ENCODE measurements at regions not wholly inside any gene's neighbourhood (a gene's known extent, or its start where the extent isn't known, plus 50 kb on each side); places are given as distances from the start of the nearest gene placed in this dataset.

DNA sequence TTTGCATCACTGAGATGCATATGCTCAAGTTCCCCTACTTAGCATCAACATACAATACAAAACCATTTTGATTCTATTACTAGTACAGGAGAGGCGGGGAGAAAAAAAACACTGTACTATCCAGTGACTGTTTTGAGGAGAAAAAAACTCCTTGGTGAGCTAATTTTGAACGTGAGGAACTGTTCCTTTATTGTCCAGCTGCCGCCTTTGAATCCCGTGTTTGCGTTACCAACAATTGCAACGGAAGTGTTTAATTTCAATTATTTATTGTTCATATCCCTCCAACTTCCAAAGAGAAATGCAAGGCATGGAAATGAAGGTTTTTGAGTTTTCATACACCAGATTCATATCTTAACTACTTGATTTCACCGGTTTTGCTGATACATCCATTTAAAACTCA is 66.4 kb upstream of the ARHGAP21 start:
- H3K4me1 ChIP-seq (ENCODE audit: control insufficient read depth in 1 of 2, insufficient read depth in 2 of 2, low read length in 2 of 2), result no peaks in the 10 kb centered on the region
- no peak overlapping the region for H3K27ac ChIP-seq (ENCODE audit: low read depth, low read length)
- no peaks in the 10 kb centered on the region for H3K79me2 ChIP-seq (ENCODE audit: control insufficient read depth, insufficient read depth, low read length, poor library complexity)
- H3K23ac ChIP-seq (ENCODE audit: low read length), result no peak overlapping the region
- no peak overlapping the region for H2BK120ac ChIP-seq (ENCODE audit: insufficient read depth, low read length, poor library complexity)
- H2BK12ac ChIP-seq (ENCODE audit: low read length), result no peak overlapping the region
- no peak overlapping the region for H4K12ac ChIP-seq (ENCODE audit: low read depth, low read length)
- no peak overlapping the region for H4K91ac ChIP-seq (ENCODE audit: low read depth, low read length)
- H2BK5ac ChIP-seq (ENCODE audit: low read depth, low read length, poor library complexity), result no peak overlapping the region
- no peaks in the 10 kb centered on the region for H3K36me3 ChIP-seq (ENCODE audit: control insufficient read depth in 1 of 2, insufficient read depth in 2 of 2, low read length in 2 of 2)
- H2AFZ ChIP-seq (ENCODE audit: insufficient read depth, low read length, poor library complexity), result no peak overlapping the region
- H2AK5ac ChIP-seq (ENCODE audit: low read length), result no peak overlapping the region
- H3K4me3 ChIP-seq (ENCODE audit: low read depth, low read length), result no peak overlapping the region
- no CpG with 5 or more reads among the region's 7 CpGs for WGBS (ENCODE audit: extremely low coverage, insufficient coverage, insufficient read length)
- no peak overlapping the region for H3K14ac ChIP-seq (ENCODE audit: low read length)
- H3K79me1 ChIP-seq (ENCODE audit: low read length), result no peaks in the 10 kb centered on the region
- no peaks in the 10 kb centered on the region for H3K9me3 ChIP-seq (ENCODE audit: insufficient read depth, low read depth, low read length)
- no peaks in the 10 kb centered on the region for H3K27me3 ChIP-seq (ENCODE audit: insufficient read depth, low read length)
- no peak overlapping the region for H4K8ac ChIP-seq (ENCODE audit: low read depth, low read length)
- no peak for DNase-seq
- no peak overlapping the region for H3K18ac ChIP-seq (ENCODE audit: low read length)
- H3K4me2 ChIP-seq (ENCODE audit: low read length), result no peak overlapping the region
- H3K9ac ChIP-seq (ENCODE audit: low read length), result no peak overlapping the region
- no peak overlapping the region for H3K4ac ChIP-seq (ENCODE audit: low read depth, low read length)

DNA sequence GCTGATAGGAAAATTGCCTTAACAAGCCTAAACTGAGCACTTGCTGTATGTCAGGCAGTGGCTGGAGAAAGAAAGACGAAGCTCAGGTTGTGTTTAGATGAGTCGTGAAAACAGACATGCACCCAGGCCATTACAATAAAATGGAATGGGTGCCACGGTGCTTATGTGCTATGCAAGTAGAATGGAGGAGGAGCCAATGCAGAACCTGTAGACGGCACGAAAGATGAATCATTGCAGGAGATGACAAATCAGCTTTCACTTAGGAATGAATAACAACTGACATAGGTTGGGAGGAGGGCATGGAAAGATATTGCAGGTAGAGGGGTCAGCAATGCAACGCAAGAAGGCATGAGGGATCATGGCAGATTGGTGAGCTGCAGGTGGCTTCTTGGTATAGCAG is 61.2 kb upstream of the ARHGAP21 start:
- no peak overlapping the region for H2BK12ac ChIP-seq (ENCODE audit: low read length)
- DNase-seq, result peak; percentile 15 to 44
- no peak overlapping the region for H3K4me3 ChIP-seq (ENCODE audit: low read depth, low read length)
- H3K14ac ChIP-seq (ENCODE audit: low read length), result no peak overlapping the region
- no peaks in the 10 kb centered on the region for H3K36me3 ChIP-seq (ENCODE audit: control insufficient read depth in 1 of 2, insufficient read depth in 2 of 2, low read length in 2 of 2)
- no CpG with 5 or more reads among the region's 6 CpGs for WGBS (ENCODE audit: extremely low coverage, insufficient coverage, insufficient read length)
- H2BK5ac ChIP-seq (ENCODE audit: low read depth, low read length, poor library complexity), result no peak overlapping the region
- no peak overlapping the region for H3K4me2 ChIP-seq (ENCODE audit: low read length)
- H3K18ac ChIP-seq (ENCODE audit: low read length), result no peak overlapping the region
- H2AFZ ChIP-seq (ENCODE audit: insufficient read depth, low read length, poor library complexity), result no peak overlapping the region
- H3K4ac ChIP-seq (ENCODE audit: low read depth, low read length), result no peak overlapping the region
- no peaks in the 10 kb centered on the region for H3K79me1 ChIP-seq (ENCODE audit: low read length)
- H3K4me1 ChIP-seq (ENCODE audit: control insufficient read depth in 1 of 2, insufficient read depth in 2 of 2, low read length in 2 of 2), result no peaks in the 10 kb centered on the region
- no peak overlapping the region for H3K27ac ChIP-seq (ENCODE audit: low read depth, low read length)
- no peaks in the 10 kb centered on the region for H3K27me3 ChIP-seq (ENCODE audit: insufficient read depth, low read length)
- no peak overlapping the region for H4K91ac ChIP-seq (ENCODE audit: low read depth, low read length)
- H3K9me3 ChIP-seq (ENCODE audit: insufficient read depth, low read depth, low read length), result no peaks in the 10 kb centered on the region
- H3K9ac ChIP-seq (ENCODE audit: low read length), result no peak overlapping the region
- no peaks in the 10 kb centered on the region for H3K79me2 ChIP-seq (ENCODE audit: control insufficient read depth, insufficient read depth, low read length, poor library complexity)
- H4K8ac ChIP-seq (ENCODE audit: low read depth, low read length), result no peak overlapping the region
- H2BK120ac ChIP-seq (ENCODE audit: insufficient read depth, low read length, poor library complexity), result no peak overlapping the region
- H4K12ac ChIP-seq (ENCODE audit: low read depth, low read length), result no peak overlapping the region
- H3K23ac ChIP-seq (ENCODE audit: low read length), result no peak overlapping the region
- H2AK5ac ChIP-seq (ENCODE audit: low read length), result no peak overlapping the region

DNA sequence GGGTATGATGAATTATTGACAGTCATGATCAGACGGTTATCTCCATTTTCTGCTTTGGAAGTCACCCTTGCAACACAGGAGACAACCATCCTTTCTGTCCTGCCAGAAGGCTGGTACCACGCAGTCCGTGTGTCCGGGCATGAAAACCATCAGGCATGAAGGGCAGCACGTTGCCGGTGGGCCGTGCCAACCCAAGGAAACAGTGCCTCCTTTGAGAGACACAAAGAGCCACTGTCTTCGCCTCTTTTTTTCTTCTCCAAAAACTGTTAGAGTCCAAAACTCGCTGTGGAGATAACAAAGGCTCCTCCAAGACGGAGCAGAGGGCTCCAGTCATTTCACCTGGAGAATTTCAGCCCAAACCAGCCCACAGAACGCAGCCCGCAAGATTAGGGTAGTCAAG is 60.4 kb upstream of the ARHGAP21 start:
- Histone ChIP-seq H2BK12ac (ENCODE audit: low read length) (no peak overlapping the region), H4K8ac (ENCODE audit: low read depth, low read length) (no peak overlapping the region), H3K9ac (ENCODE audit: low read length) (no peak overlapping the region), H3K14ac (ENCODE audit: low read length) (no peak overlapping the region), H3K4me1 (ENCODE audit: control insufficient read depth in 1 of 2, insufficient read depth in 2 of 2, low read length in 2 of 2) (no peaks in the 10 kb centered on the region), H3K4ac (ENCODE audit: low read depth, low read length) (no peak overlapping the region), H2BK5ac (ENCODE audit: low read depth, low read length, poor library complexity) (no peak overlapping the region), H3K23ac (ENCODE audit: low read length) (no peak overlapping the region), H3K4me3 (ENCODE audit: low read depth, low read length) (no peak overlapping the region), H4K12ac (ENCODE audit: low read depth, low read length) (no peak overlapping the region), H2AFZ (ENCODE audit: insufficient read depth, low read length, poor library complexity) (no peak overlapping the region), H3K9me3 (ENCODE audit: insufficient read depth, low read depth, low read length) (no peaks in the 10 kb centered on the region), H2AK5ac (ENCODE audit: low read length) (no peak overlapping the region), H3K27me3 (ENCODE audit: insufficient read depth, low read length) (no peaks in the 10 kb centered on the region), H4K91ac (ENCODE audit: low read depth, low read length) (no peak overlapping the region), H3K79me1 (ENCODE audit: low read length) (no peaks in the 10 kb centered on the region), H2BK120ac (ENCODE audit: insufficient read depth, low read length, poor library complexity) (no peak overlapping the region), H3K79me2 (ENCODE audit: control insufficient read depth, insufficient read depth, low read length, poor library complexity) (no peaks in the 10 kb centered on the region), H3K36me3 (ENCODE audit: control insufficient read depth in 1 of 2, insufficient read depth in 2 of 2, low read length in 2 of 2) (no peaks in the 10 kb centered on the region), H3K4me2 (ENCODE audit: low read length) (no peak overlapping the region), H3K27ac (ENCODE audit: low read depth, low read length) (no peak overlapping the region), H3K18ac (ENCODE audit: low read length) (no peak overlapping the region)
- DNase-seq, result no peak
- no CpG with 5 or more reads among the region's 12 CpGs for WGBS (ENCODE audit: extremely low coverage, insufficient coverage, insufficient read length)

DNA sequence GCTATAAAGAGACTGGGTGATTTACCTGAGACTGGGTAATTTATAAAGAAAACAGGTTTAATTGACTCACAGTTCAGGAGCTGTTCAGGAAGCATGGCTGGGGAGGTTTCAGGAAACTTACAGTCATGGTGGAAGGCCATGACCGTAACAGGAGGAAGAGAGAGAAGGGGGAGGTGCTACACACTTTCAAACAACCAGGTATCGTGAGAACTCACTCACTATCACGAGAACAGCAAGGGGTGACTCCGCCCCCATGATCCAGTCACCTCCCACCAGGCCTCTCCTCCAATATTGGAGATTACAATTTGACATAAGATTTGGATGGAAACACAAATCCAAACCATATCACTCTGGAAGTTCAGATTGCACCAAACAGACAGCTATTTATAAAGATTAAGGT is 59.8 kb upstream of the ARHGAP21 start:
- no peak overlapping the region for H4K8ac ChIP-seq (ENCODE audit: low read depth, low read length)
- no peak for DNase-seq
- no peaks in the 10 kb centered on the region for H3K36me3 ChIP-seq (ENCODE audit: control insufficient read depth in 1 of 2, insufficient read depth in 2 of 2, low read length in 2 of 2)
- H3K9ac ChIP-seq (ENCODE audit: low read length), result no peak overlapping the region
- no peak overlapping the region for H3K18ac ChIP-seq (ENCODE audit: low read length)
- no peaks in the 10 kb centered on the region for H3K79me2 ChIP-seq (ENCODE audit: control insufficient read depth, insufficient read depth, low read length, poor library complexity)
- no peak overlapping the region for H4K12ac ChIP-seq (ENCODE audit: low read depth, low read length)
- no CpG with 5 or more reads among the region's 4 CpGs for WGBS (ENCODE audit: extremely low coverage, insufficient coverage, insufficient read length)
- H3K23ac ChIP-seq (ENCODE audit: low read length), result no peak overlapping the region
- no peak overlapping the region for H3K4me3 ChIP-seq (ENCODE audit: low read depth, low read length)
- no peak overlapping the region for H3K4ac ChIP-seq (ENCODE audit: low read depth, low read length)
- H3K9me3 ChIP-seq (ENCODE audit: insufficient read depth, low read depth, low read length), result no peaks in the 10 kb centered on the region
- no peak overlapping the region for H2BK120ac ChIP-seq (ENCODE audit: insufficient read depth, low read length, poor library complexity)
- no peak overlapping the region for H2AFZ ChIP-seq (ENCODE audit: insufficient read depth, low read length, poor library complexity)
- no peak overlapping the region for H2BK12ac ChIP-seq (ENCODE audit: low read length)
- H3K27me3 ChIP-seq (ENCODE audit: insufficient read depth, low read length), result no peaks in the 10 kb centered on the region
- no peak overlapping the region for H4K91ac ChIP-seq (ENCODE audit: low read depth, low read length)
- H3K4me2 ChIP-seq (ENCODE audit: low read length), result no peak overlapping the region
- no peak overlapping the region for H3K27ac ChIP-seq (ENCODE audit: low read depth, low read length)
- no peaks in the 10 kb centered on the region for H3K4me1 ChIP-seq (ENCODE audit: control insufficient read depth in 1 of 2, insufficient read depth in 2 of 2, low read length in 2 of 2)
- H2BK5ac ChIP-seq (ENCODE audit: low read depth, low read length, poor library complexity), result no peak overlapping the region
- H3K79me1 ChIP-seq (ENCODE audit: low read length), result no peaks in the 10 kb centered on the region
- no peak overlapping the region for H3K14ac ChIP-seq (ENCODE audit: low read length)
- no peak overlapping the region for H2AK5ac ChIP-seq (ENCODE audit: low read length)
